K562 (cell line): ENCODE measurements at regions not wholly inside any gene's neighbourhood (a gene's known extent, or its start where the extent isn't known, plus 50 kb on each side); places are given as distances from the start of the nearest gene placed in this dataset.

ENCODE experiments used
- C11orf30 ChIP-seq: fragments of 450-650 bp; IDR thresholded peaks from 2 replicates; pipeline ENCODE4 v1.6.1; 2016; ENCODE audit warnings: low read depth, mild to moderate bottlenecking
- MGA ChIP-seq: fragments of 450-650 bp; IDR thresholded peaks from 2 replicates; pipeline ENCODE4 v1.6.1; 2016; ENCODE audit warnings: mild to moderate bottlenecking, moderate library complexity
- ZBTB2 ChIP-seq: fragments of 450-650 bp; IDR thresholded peaks from 2 replicates; pipeline ENCODE4 v1.6.1; 2016; ENCODE audit warnings: antibody characterized with exemption

- TF ChIP-seq ZBTB2 (no peak), C11orf30 (no peak), MGA (no peak)
Measured at GRCh38 chr16:66219491-66219890, 147.0 kb upstream of the CDH5 start (continued).
